Heart left ventricle (tissue), 13 donors: ENCODE measurements at regions not wholly inside any gene's neighbourhood (a gene's known extent, or its start where the extent isn't known, plus 50 kb on each side); places are given as distances from the start of the nearest gene placed in this dataset.

ENCODE experiments used
- CTCF ChIP-seq, 12 donors: fragments of 200-600 bp; sonication (generic) in 4 of 12; IDR thresholded peaks; one replicate each; pipeline versions ENCODE4 v1.5.0 to v1.8.0; 2018 to 2022; ENCODE audit warnings: antibody characterized with exemption in 12 of 12, mild to moderate bottlenecking in 5 of 12
- POLR2A ChIP-seq, 2 donors: fragments of 450-650 bp; IDR thresholded peaks; one replicate each; pipeline ENCODE4 v1.6.1; 2017; ENCODE audit warnings: antibody characterized with exemption in 2 of 2, mild to moderate bottlenecking in 2 of 2, moderate library complexity in 2 of 2
- donor health status: ischemic (EF 13 %, LVEDD 7.1; RV severe dilation, severe dysfunction).
- donor health status: DM: no; HTN: yes; CAD: no.
- donor health status: DM: no; HTN: no; CAD: no.
- donor health status: ischemic (EF 25% LVEDD 6.9; RV normal size, moderate dysfunction).
- donor health status: ischemic (EF 25% LVEDD 5.7; RV mildly dilated, moderate dysfunction).
- donor health status: ischemic (EF 35%, LVEDD 5.7; RV mildly dilated, moderate dysfunction).
- donor health status: nonischemic (EF 11% LVEDD 7.7; RV severe dilation, severe dysfunction).
- donor health status: DM: yes; HTN: yes; CAD: no.
- donor health status: PGD.
- donor health status: ischemic (EF 29% LVEDD 5.4; RV normal size, mild dysfunction).
- donor health status: nonischemic (EF 23%, LVEDD 6.1; RV moderate dilation, normal function).

DNA sequence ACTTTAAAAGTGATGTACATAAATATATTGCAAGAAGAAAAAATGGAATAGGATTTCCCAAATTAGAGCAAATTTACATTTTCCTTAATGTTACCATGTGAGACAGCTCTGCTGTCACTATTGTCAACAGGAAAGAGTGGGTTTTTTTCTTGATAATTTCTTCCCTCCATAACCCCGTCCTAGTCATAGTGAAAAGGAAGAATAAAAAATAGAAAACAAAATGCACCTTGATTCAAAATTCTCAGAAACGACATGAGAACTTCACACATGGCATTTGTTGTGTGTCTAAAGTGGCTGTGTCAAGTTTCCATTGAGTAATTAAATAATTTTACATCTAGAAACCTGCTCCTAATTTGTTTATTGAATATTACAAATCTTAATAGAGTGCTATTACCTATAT lies 945.2 kb upstream of the SLC35B3 start:
- TF ChIP-seq CTCF (IDR thresholded peaks at IDR 0.05), result no peak
- no peak for TF ChIP-seq POLR2A (IDR thresholded peaks at IDR 0.05)
